SK-N-SH (cell line): ENCODE measurements at regions not wholly inside any gene's neighbourhood (a gene's known extent, or its start where the extent isn't known, plus 50 kb on each side); places are given as distances from the start of the nearest gene placed in this dataset.

ENCODE experiments used
- CTCF ChIA-PET: fragments of 300-600, 350-600 bp; formaldehyde crosslinking; extraction: SDS; loops from one replicate; lab custom pipeline; 2021; lab: Yijun Ruan, JAX
- POLR2A ChIA-PET: fragments of 350-600 bp; sonication (Branson Sonifier 250); formaldehyde crosslinking; extraction: SDS; loops from one replicate; lab custom pipeline; 2020; ENCODE audit warnings: antibody characterized with exemption, inconsistent platforms; lab: Yijun Ruan, JAX
- DNase-seq: peaks from one replicate; pipeline ENCODE4 v3.0.0; 2012
- H2AFZ ChIP-seq: fragments of 200-600 bp; sonication (generic); 2 replicates; pipeline ENCODE4 v1.8.1; 2016; ENCODE audit warnings: antibody characterized with exemption, mild to moderate bottlenecking, low read depth
- H3F3A ChIP-seq: fragments of 200-600 bp; sonication (generic); replicated peaks from 2 replicates; pipeline ENCODE3; 2016; ENCODE audit warnings: antibody characterized with exemption, mild to moderate bottlenecking; ENCODE audit not compliant: insufficient read depth
- H3K27ac ChIP-seq, 2 experiments: fragments of 200-500 bp in 1 of 2; fragments of 200-600 bp in 1 of 2; sonication (Bioruptor generic) in 1 of 2; sonication (generic), shearing (Covaris generic) in 1 of 2; 2 replicates each; pipeline versions ENCODE4 v1.5.1 to v1.6.1; 2014 to 2016; ENCODE audit warnings: low read depth in 2 of 2, inconsistent platforms in 1 of 2, low read length in 1 of 2, mild to moderate bottlenecking in 1 of 2, mixed read lengths in 1 of 2
- H3K27me3 ChIP-seq: fragments of 200-600 bp; sonication (generic), shearing (Covaris generic); 2 replicates; pipeline ENCODE4 v1.6.1; 2016; ENCODE audit warnings: mixed run types; ENCODE audit not compliant: insufficient read depth
- H3K36me3 ChIP-seq, 2 experiments: fragments of 200-500 bp in 1 of 2; fragments of 200-600 bp in 1 of 2; sonication (Bioruptor generic) in 1 of 2; sonication (generic) in 1 of 2; replicated peaks in 1 of 2; 2 replicates each; pipeline versions ENCODE3 to v1.5.1; 2014 to 2016; ENCODE audit warnings: low read length in 1 of 2, mild to moderate bottlenecking in 1 of 2; ENCODE audit not compliant: insufficient read depth in 2 of 2, control insufficient read depth in 1 of 2
- H3K4me1 ChIP-seq, 2 experiments: fragments of 200-500 bp in 1 of 2; fragments of 200-600 bp in 1 of 2; sonication (Bioruptor generic) in 1 of 2; sonication (generic), shearing (Covaris generic) in 1 of 2; 2 replicates each; pipeline versions ENCODE4 v1.5.1 to v1.6.1; 2014 to 2016; ENCODE audit warnings: low read depth in 1 of 2, low read length in 1 of 2, mixed run types in 1 of 2; ENCODE audit not compliant: insufficient read depth in 2 of 2, control insufficient read depth in 1 of 2
- H3K4me2 ChIP-seq: fragments of 200-600 bp; sonication (generic), shearing (Covaris generic); 2 replicates; pipeline ENCODE4 v1.6.1; 2017; ENCODE audit warnings: mixed run types
- H3K4me3 ChIP-seq, 2 experiments: fragments of 200-500 bp in 1 of 2; fragments of 200-600 bp in 1 of 2; sonication (Bioruptor generic) in 1 of 2; sonication (generic), shearing (Covaris generic) in 1 of 2; 2 replicates each; pipeline versions ENCODE4 v1.5.1 to v1.8.1; 2014 to 2016; ENCODE audit warnings: low read depth in 2 of 2, inconsistent platforms in 1 of 2, low read length in 1 of 2, mild to moderate bottlenecking in 1 of 2, mixed read lengths in 1 of 2, moderate library complexity in 1 of 2
- H3K79me2 ChIP-seq: fragments of 200-600 bp; sonication (generic); 2 replicates; pipeline ENCODE4 v1.8.1; 2017; ENCODE audit warnings: mild to moderate bottlenecking; ENCODE audit not compliant: insufficient read depth
- H3K9ac ChIP-seq: fragments of 200-600 bp; sonication (generic); 2 replicates; pipeline ENCODE4 v1.6.1; 2017; ENCODE audit warnings: mixed run types
- H3K9me2 ChIP-seq: fragments of 200-600 bp; sonication (generic); 2 replicates; pipeline ENCODE4 v1.6.1; 2017; ENCODE audit warnings: mixed run types
- H3K9me3 ChIP-seq: fragments of 200-600 bp; sonication (generic); 2 replicates; pipeline ENCODE4 v1.6.1; 2017; ENCODE audit warnings: mixed run types, mild to moderate bottlenecking, moderate library complexity
- H4K20me1 ChIP-seq: fragments of 200-600 bp; sonication (generic); 2 replicates; pipeline ENCODE4 v1.6.1; 2017; ENCODE audit warnings: mild to moderate bottlenecking, mixed run types; ENCODE audit not compliant: insufficient read depth
- FOSL2 ChIP-seq: IDR thresholded peaks from 2 replicates; pipeline ENCODE4 v1.4.0; 2012; ENCODE audit warnings: low read depth, mild to moderate bottlenecking, moderate library complexity, borderline replicate concordance
- FOXM1 ChIP-seq: IDR thresholded peaks from 2 replicates; pipeline ENCODE4 v1.4.0; 2012; ENCODE audit warnings: low read depth, mild to moderate bottlenecking
- MXI1 ChIP-seq: IDR thresholded peaks from 2 replicates; pipeline ENCODE4 v1.6.1; 2012; ENCODE audit warnings: mild to moderate bottlenecking, low read depth, low read length, improper control_type of control experiment
- NFIC ChIP-seq: IDR thresholded peaks from 2 replicates; pipeline ENCODE4 v1.4.0; 2012; ENCODE audit warnings: borderline replicate concordance
- NRF1 ChIP-seq: IDR thresholded peaks from 2 replicates; pipeline ENCODE4 v1.6.1; 2012; ENCODE audit warnings: low read depth, mild to moderate bottlenecking, low read length
- PBX3 ChIP-seq: IDR thresholded peaks from 2 replicates; pipeline ENCODE4; 2012
- REST ChIP-seq: IDR thresholded peaks from 2 replicates; pipeline ENCODE4 v1.6.1; 2012; ENCODE audit warnings: mild to moderate bottlenecking, low read depth, low read length, moderate library complexity
- RFX5 ChIP-seq: IDR thresholded peaks from 2 replicates; pipeline ENCODE4 v1.6.1; 2012; ENCODE audit warnings: mild to moderate bottlenecking, improper control_type of control experiment, low read length
- RXRA ChIP-seq: IDR thresholded peaks from 2 replicates; pipeline ENCODE4 v1.4.0; 2012; ENCODE audit warnings: low read depth, mild to moderate bottlenecking, borderline replicate concordance
- SMC3 ChIP-seq: IDR thresholded peaks from 2 replicates; pipeline ENCODE4 v1.6.1; 2012; ENCODE audit warnings: low read depth, low read length, improper control_type of control experiment
- WGBS: methylation state at CpG from one replicate; pipeline ENCODE4 v1.1.6; 2017; ENCODE audit warnings: low lambda C conversion rate; 5-methylcytosine and 5-hydroxymethylcytosine counted together

- Histone ChIP-seq H3K36me3 (no peaks in the 10 kb centered on the region), H3K79me2 (no peaks in the 10 kb centered on the region), H3F3A (no peaks in the 10 kb centered on the region), H3K9me3 (peaks cover 6% of the 10 kb centered on the region; the same call in 1 of the 2 replicates), H3K4me3 (no peak overlapping the region), H3K27ac (no peak overlapping the region), H2AFZ (no peak overlapping the region), H3K4me1 (no peaks in the 10 kb centered on the region), H3K9ac (no peak overlapping the region), H4K20me1 (no peaks in the 10 kb centered on the region)
- DNase-seq, result no peak
- no peak for TF ChIP-seq PBX3
- no peak for TF ChIP-seq NRF1
- no peak for TF ChIP-seq FOSL2
- no peak for TF ChIP-seq SMC3
- TF ChIP-seq RFX5, result no peak
- TF ChIP-seq REST, result no peak
- TF ChIP-seq FOXM1, result no peak
- no peak for TF ChIP-seq MXI1
- TF ChIP-seq RXRA, result no peak
- TF ChIP-seq NFIC, result no peak
- TF ChIP-seq, all 33 proteins: peak for 0
- ChIA-PET POLR2A (no interaction called here), CTCF (no interaction called here)
- H3K4me2 ChIP-seq, result no peak overlapping the region
- no peaks in the 10 kb centered on the region for H3K9me2 ChIP-seq
- 39% methylated on average over 11 of the region's 11 CpGs for WGBS
- no peaks in the 10 kb centered on the region for H3K27me3 ChIP-seq
Measured at GRCh38 chr7:153847828-153848227, 204.4 kb upstream of the DPP6 start.

- H3K4me1 ChIP-seq, result no peaks in the 10 kb centered on the region
- ChIA-PET POLR2A (no interaction called here), CTCF (no interaction called here)
- no peak overlapping the region for H3K27ac ChIP-seq
- H3K9me2 ChIP-seq, result no peaks in the 10 kb centered on the region; the same call in none of the 2 replicates
- no peaks in the 10 kb centered on the region for H3K27me3 ChIP-seq
- no peak overlapping the region for H3K4me2 ChIP-seq
- no peak overlapping the region for H2AFZ ChIP-seq
- H4K20me1 ChIP-seq, result no peaks in the 10 kb centered on the region
- H3K79me2 ChIP-seq, result no peaks in the 10 kb centered on the region
- no peak overlapping the region for H3K9ac ChIP-seq
- no peak for TF ChIP-seq RXRA
- H3K36me3 ChIP-seq, result no peaks in the 10 kb centered on the region
- no peaks in the 10 kb centered on the region for H3F3A ChIP-seq
- DNase-seq, result no peak
- peaks cover 4% of the 10 kb centered on the region; the same call in 1 of the 2 replicates for H3K9me3 ChIP-seq
- no peak overlapping the region for H3K4me3 ChIP-seq
- 6% methylated on average over 4 of the region's 4 CpGs for WGBS
Measured at GRCh38 chr7:153852261-153852660, 199.9 kb upstream of the DPP6 start.
